ENCODE measurements at regions not wholly inside any gene's neighbourhood (a gene's known extent, or its start where the extent isn't known, plus 50 kb on each side); places are given as distances from the start of the nearest gene placed in this dataset.

GRCh38 chr5:142210864-142211412 lies 102.4 kb downstream of the NDFIP1 start (continued):
- TF ChIP-seq, protein P1, sequence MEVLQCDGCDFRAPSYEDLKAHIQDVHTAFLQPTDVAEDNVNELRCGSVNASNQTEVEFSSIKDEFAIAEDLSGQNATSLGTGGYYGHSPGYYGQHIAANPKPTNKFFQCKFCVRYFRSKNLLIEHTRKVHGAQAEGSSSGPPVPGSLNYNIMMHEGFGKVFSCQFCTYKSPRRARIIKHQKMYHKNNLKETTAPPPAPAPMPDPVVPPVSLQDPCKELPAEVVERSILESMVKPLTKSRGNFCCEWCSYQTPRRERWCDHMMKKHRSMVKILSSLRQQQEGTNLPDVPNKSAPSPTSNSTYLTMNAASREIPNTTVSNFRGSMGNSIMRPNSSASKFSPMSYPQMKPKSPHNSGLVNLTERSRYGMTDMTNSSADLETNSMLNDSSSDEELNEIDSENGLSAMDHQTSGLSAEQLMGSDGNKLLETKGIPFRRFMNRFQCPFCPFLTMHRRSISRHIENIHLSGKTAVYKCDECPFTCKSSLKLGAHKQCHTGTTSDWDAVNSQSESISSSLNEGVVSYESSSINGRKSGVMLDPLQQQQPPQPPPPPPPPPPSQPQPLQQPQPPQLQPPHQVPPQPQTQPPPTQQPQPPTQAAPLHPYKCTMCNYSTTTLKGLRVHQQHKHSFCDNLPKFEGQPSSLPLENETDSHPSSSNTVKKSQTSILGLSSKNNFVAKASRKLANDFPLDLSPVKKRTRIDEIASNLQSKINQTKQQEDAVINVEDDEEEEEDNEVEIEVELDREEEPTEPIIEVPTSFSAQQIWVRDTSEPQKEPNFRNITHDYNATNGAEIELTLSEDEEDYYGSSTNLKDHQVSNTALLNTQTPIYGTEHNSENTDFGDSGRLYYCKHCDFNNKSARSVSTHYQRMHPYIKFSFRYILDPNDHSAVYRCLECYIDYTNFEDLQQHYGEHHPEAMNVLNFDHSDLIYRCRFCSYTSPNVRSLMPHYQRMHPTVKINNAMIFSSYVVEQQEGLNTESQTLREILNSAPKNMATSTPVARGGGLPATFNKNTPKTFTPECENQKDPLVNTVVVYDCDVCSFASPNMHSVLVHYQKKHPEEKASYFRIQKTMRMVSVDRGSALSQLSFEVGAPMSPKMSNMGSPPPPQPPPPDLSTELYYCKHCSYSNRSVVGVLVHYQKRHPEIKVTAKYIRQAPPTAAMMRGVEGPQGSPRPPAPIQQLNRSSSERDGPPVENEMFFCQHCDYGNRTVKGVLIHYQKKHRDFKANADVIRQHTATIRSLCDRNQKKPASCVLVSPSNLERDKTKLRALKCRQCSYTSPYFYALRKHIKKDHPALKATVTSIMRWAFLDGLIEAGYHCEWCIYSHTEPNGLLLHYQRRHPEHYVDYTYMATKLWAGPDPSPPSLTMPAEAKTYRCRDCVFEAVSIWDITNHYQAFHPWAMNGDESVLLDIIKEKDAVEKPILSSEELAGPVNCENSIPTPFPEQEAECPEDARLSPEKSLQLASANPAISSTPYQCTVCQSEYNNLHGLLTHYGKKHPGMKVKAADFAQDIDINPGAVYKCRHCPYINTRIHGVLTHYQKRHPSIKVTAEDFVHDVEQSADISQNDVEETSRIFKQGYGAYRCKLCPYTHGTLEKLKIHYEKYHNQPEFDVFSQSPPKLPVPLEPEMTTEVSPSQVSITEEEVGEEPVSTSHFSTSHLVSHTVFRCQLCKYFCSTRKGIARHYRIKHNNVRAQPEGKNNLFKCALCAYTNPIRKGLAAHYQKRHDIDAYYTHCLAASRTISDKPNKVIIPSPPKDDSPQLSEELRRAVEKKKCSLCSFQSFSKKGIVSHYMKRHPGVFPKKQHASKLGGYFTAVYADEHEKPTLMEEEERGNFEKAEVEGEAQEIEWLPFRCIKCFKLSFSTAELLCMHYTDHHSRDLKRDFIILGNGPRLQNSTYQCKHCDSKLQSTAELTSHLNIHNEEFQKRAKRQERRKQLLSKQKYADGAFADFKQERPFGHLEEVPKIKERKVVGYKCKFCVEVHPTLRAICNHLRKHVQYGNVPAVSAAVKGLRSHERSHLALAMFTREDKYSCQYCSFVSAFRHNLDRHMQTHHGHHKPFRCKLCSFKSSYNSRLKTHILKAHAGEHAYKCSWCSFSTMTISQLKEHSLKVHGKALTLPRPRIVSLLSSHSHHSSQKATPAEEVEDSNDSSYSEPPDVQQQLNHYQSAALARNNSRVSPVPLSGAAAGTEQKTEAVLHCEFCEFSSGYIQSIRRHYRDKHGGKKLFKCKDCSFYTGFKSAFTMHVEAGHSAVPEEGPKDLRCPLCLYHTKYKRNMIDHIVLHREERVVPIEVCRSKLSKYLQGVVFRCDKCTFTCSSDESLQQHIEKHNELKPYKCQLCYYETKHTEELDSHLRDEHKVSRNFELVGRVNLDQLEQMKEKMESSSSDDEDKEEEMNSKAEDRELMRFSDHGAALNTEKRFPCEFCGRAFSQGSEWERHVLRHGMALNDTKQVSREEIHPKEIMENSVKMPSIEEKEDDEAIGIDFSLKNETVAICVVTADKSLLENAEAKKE (CRISPR knock-in tag; IDR thresholded peaks at IDR 0.05): no peak

DNA sequence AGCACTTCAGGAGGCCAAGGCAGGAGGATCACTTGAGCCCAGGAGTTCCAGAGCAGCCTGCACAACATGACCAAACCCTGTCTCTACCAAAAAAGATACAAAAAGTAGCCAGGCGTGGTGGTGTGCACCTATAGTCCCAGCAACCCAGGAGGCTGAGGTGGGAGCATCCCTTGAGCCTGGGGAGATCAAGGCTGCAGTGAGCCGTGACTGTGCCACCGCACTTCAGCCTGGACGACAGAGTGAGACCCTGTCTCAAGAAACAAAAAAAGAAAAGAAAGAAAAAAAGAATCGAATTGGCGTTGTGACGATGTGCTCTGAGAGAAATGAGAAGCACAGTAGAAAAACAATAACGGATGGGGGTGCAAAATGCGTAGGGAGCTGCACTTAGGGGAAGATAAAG lies 101.4 kb downstream of the NDFIP1 start:
- H3K36me3 Mint-ChIP-seq (ENCODE audit: low read depth): no peaks in the 10 kb centered on the region
- H3K4me3 Mint-ChIP-seq: no peak overlapping the region
- Histone ChIP-seq H2AFZ (no peak overlapping the region), H3K27ac (ENCODE audit: low read depth) (no peak overlapping the region), H3F3A (replicated peaks; ENCODE audit: low read depth) (peaks cover 3% of the 10 kb centered on the region), H3K4me3 (no peak overlapping the region), H4K20me1 (replicated peaks; ENCODE audit: insufficient read depth) (no peaks in the 10 kb centered on the region), H3K36me3 (ENCODE audit: insufficient read depth) (no peaks in the 10 kb centered on the region), H3K9me2 (ENCODE audit: insufficient read depth) (no peaks in the 10 kb centered on the region), H3K4me1 (ENCODE audit: insufficient read depth) (peaks cover 19% of the 10 kb centered on the region), H3K4me2 (no peak overlapping the region), H3K79me2 (replicated peaks; ENCODE audit: insufficient read depth) (no peaks in the 10 kb centered on the region), H3K27me3 (ENCODE audit: insufficient read depth) (no peaks in the 10 kb centered on the region)
- H3K4me1 Mint-ChIP-seq: peaks cover 25% of the 10 kb centered on the region
- no peaks in the 10 kb centered on the region for H3K9me3 Mint-ChIP-seq
- H3K27me3 Mint-ChIP-seq (ENCODE audit: insufficient read depth, low read depth, poor library complexity): peaks cover 14% of the 10 kb centered on the region
- H3K27ac Mint-ChIP-seq: no peak overlapping the region
- ATAC-seq (no peak), DNase-seq (ENCODE audit: low spot score) (no peak)
- TF ChIP-seq JUNB (IDR thresholded peaks at IDR 0.05; ENCODE audit: unreplicated experiment) (no peak), ETS1 (IDR thresholded peaks at IDR 0.05) (no peak), EZH2phosphoT487 (IDR thresholded peaks at IDR 0.05; ENCODE audit: unreplicated experiment) (no peak), CTCF (conservative IDR thresholded peaks at IDR 0.05; ENCODE audit: low read depth in 2 of 2) (no peak), ZNF331 (CRISPR knock-in tag; IDR thresholded peaks at IDR 0.05; ENCODE audit: low read depth) (no peak), NANOG (IDR thresholded peaks at IDR 0.05; ENCODE audit: borderline replicate concordance) (no peak), STAT1 (IDR thresholded peaks at IDR 0.05; ENCODE audit: unreplicated experiment) (no peak), CREB1 (CRISPR knock-in tag; IDR thresholded peaks at IDR 0.05; ENCODE audit: low read depth) (no peak), POLR2AphosphoS5 (IDR thresholded peaks at IDR 0.05; ENCODE audit: low read depth) (no peak)

All from GM23338 (cell line).